ENCODE measurements at regions not wholly inside any gene's neighbourhood (a gene's known extent, or its start where the extent isn't known, plus 50 kb on each side); places are given as distances from the start of the nearest gene placed in this dataset.

DNA sequence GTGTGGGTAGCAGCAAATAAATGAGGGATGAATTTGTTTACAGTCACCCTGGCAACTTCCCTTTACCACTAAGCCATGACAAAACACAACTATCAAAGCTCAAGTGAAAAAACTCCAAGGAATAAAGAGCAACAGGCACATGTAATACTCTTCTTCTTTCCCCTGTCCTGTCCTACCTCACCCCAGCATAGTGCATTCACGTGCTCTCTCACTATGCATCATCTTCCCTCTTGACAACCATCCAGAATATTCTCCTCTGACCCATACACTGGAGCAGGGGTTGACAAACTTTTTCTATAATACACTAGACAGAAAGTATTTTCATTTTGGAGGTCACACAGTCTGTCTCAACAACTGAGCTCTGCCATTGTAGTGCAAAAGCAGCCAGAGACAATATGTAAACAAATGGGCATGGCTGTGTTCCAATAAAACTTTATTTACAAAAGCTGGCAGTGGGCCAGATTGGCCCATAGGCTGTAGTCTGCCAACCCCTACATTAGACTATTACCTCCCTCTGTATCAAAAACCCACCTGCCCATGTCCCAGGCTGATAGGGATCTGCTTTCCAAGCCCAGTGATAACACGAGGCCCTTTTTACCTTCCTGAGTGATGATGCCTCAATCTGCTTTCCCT, 354.5 kb downstream of the FGFR2 start:
- TF ChIP-seq, protein P1, sequence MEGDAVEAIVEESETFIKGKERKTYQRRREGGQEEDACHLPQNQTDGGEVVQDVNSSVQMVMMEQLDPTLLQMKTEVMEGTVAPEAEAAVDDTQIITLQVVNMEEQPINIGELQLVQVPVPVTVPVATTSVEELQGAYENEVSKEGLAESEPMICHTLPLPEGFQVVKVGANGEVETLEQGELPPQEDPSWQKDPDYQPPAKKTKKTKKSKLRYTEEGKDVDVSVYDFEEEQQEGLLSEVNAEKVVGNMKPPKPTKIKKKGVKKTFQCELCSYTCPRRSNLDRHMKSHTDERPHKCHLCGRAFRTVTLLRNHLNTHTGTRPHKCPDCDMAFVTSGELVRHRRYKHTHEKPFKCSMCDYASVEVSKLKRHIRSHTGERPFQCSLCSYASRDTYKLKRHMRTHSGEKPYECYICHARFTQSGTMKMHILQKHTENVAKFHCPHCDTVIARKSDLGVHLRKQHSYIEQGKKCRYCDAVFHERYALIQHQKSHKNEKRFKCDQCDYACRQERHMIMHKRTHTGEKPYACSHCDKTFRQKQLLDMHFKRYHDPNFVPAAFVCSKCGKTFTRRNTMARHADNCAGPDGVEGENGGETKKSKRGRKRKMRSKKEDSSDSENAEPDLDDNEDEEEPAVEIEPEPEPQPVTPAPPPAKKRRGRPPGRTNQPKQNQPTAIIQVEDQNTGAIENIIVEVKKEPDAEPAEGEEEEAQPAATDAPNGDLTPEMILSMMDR (IDR thresholded peaks at IDR 0.05): no peak
- TF ChIP-seq EZH2 (IDR thresholded peaks at IDR 0.05; ENCODE audit: borderline replicate concordance, insufficient read depth, low read depth, low read length, poor library complexity, severe bottlenecking): no peak

All from B cell (primary cell).